HG03439 (cell line): ENCODE measurements at regions not wholly inside any gene's neighbourhood (a gene's known extent, or its start where the extent isn't known, plus 50 kb on each side); places are given as distances from the start of the nearest gene placed in this dataset.

Source experiments
- ATAC-seq: cut with Tn5 transposase; IDR thresholded peaks from one replicate; pipeline ENCODE4 v1.9.1; 2021; ENCODE audit warnings: mild to moderate bottlenecking, moderate library complexity; ENCODE audit not compliant: unreplicated experiment

DNA sequence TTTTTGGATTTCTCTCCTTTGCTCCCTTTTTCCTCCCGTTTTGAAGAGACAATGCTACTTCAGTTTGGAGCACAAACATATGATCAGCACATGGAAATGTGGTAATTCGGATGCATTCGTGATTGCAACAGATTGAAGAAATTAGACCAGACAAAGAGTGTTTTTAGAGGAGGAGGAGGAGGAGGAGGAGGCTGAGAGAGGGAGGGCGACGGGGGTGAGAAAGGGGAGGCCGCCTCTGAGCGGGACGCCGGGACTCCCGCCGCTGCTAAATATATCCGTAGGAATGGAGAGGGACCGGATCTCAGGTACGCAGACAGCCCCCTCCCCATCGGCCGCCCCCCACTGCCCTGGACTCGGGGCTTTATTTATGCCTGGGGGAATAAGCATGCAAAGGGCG, 179.3 kb downstream of the SEC14L1 start:
- ATAC-seq: no peak

DNA sequence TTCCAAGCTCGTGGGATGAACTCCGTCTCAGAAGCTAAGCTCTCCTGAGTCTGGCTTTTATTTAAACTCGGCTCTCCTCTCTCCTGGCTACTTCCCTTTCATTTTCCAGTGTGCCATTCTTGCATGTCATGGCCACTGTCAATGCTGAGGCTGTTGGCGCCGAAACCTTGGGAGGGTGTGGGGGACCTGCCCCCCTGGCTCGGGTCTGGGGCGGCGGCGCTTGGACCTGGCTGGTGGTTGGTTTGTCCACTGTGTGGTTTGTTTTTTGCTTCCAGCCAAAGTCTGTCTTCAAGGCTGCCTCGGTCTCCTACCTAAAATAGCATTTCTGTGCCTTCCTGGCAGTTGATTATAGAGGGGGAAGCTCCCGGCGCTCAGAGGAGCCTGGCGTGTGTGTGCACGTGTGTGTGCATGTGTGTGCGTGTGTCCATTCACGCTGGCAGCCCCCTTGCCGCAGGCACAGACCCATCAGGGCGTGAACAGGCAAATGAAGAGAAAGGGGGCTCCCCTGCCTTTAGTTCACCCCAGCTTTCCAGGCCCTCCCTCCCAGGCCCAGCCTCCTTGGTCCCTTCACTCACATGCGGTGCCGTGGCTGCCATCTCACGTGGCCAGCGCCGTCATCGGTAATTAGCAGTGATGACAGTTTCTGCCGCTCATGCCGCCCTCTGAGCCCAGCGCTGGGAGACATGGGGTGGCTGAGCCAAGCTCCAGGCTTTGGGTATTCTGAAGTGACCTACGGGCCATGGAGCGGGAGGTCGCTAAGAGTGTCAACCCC, 179.9 kb downstream of the SEC14L1 start:
- no peak for ATAC-seq

DNA sequence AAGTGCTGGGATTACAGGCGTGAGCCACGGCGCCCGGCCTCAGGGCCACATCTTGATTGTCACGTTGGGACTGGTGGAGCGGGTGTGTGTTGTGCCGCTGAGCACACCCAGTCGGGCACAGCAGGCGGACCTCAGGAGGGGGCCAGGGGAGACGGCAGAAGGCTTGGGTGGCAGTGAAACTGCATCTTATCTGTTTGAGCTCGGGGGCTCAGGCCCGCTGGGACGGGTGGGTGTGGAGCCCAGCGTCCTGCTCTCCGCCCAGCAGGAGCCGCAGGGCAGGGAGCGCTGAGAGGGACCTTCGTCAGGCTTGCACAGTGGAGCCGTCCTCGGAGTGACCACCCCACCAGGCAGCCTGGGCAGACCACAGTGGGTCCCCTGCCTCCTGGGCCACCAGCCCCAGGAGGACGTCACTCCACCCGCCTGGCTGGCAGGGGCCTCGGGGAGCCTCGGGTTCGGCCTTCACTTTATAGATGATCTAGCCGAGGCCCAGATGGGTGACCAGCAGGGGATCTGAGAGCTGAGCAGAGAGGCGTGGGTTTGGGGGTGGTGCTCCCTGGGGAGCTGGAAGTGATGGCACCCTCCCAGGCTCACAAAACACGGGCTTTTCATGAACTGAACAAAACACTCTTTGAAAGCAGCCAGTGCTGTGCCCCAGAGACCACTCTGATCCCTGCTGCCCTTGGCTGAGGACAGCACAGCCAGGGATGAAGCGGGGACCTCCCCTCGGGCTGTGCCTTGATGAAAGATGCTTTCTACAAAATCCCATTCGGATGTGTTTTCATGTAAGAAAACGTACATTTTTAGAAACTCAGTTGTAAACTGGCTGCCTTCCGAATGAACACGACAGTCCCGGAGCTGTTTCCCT, 181.1 kb downstream of the SEC14L1 start:
- no peak for ATAC-seq

DNA sequence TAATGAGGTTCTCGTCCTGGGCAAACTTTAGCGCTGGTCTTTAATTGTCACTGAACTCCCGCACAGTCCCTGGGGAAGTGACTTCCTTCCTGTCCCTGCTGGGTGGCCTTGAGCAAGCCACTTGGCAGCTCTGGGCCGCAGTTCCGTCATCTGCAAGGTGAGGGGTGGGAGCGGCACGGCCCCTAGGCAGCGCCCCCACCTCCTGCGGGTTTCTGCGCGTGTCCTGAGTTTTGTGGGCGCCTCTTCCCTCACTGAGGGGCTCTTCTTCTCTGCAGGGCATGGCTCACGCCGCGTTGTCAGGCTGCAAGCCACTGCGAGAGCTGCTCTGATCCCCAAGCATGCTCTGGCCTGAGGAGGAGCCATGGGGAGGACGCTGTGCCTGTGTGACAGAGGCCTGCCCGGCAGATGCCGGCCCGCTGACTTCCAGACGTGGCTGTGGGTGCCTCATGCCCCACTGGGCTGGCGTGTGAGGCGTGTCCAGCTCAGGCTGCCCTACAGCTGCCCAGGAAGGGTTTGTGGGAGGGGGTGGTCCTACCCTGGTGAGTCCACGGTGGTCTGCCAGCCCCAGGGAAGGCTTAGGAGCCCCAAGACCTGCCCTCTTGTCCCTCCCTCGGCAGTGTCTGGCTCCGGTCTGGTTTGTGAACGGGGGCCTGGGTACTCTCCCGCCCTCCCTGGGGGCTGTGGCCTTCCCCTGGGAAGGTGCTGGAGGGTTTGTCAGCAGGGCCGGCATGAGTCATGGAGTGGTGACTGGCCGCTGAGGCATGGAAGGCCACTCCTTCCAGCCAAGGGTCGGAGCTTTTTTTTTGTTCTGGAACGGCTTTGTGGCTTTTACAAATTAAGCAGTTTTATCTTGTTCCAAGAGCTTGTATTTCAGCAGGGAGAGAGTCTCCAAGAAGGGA, 182.0 kb downstream of the SEC14L1 start:
- ATAC-seq: no peak

DNA sequence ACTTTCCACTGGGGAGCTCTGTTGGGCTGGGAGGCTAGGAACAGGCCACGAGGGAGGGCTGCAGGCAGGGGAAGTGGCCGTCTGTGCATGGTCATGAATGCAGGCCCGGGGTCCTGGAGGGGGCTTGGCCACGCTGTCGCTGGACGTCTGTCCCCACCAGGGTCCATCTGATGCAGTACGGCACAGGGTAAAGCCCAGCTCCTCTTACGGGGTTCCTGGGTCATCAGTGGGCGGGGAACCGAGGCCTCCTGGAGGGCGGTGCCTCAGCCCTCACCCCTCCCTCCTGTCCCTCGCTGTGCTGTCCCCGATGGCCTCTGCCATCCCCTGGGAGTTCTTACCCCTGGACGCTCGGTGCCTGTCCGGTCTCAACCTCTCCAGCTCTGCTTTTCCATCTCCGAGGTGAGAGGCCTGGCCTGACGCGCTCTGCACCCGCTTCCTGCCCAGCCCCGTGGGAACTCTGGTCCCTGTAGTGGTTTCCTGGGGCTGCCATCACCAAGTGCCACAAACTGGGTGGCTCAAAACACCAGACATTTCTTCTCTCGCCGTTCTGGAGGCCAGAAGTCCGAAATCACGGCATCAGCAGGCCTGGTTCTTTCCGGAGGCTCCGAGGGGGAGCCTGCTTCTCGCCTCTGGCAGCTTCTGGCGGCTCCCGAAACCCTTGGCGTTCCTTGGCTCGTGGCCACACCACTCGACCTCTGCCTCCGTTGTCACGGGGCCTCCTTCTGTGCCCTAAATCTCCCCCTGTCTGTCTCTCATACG, 182.8 kb downstream of the SEC14L1 start:
- ATAC-seq: no peak

DNA sequence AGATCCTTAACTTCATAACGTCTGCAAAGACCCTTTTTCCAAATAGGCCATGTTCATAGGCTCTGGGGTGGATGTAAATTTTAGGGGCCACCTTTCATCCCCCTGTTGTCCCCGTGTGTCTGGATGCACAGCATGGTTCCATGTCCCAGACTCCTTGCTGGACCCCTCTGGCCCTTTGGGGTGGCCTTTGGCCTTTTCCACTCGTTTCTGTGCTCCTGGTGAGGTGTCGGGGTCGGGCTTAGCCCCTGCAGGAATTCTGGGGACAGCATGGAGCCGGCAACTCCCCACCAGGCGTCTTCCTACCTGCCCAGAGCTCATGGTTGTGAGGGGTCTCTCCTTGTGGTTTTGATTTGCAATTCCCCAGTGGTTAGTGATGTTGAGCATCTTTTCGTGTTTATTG, 183.5 kb downstream of the SEC14L1 start:
- ATAC-seq: no peak

DNA sequence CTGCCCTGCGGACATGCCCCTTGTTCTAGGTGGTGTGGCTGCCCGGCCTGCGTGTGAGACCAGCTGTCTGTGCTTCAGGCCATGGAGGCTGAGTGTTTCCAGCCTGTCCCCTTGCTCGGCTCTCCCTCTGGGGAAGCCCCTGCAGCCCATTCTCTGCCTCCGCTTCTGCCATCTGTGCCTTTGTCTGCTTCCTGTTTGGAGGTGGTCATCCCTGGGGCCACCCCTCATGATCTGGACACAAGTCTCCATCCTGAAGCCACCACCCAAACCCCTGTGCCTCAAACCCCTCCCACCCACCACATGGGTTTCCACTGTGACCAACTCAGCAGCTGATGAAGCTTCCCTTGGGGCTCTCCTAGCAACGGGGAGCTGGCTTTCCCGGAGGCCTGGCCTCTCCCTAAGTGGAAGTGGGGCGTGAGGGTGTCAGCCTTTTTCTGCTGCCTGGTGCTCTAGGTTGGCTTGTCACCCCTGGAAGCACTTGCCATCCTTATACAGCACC, 184.9 kb downstream of the SEC14L1 start:
- ATAC-seq: peak; percentile 16

DNA sequence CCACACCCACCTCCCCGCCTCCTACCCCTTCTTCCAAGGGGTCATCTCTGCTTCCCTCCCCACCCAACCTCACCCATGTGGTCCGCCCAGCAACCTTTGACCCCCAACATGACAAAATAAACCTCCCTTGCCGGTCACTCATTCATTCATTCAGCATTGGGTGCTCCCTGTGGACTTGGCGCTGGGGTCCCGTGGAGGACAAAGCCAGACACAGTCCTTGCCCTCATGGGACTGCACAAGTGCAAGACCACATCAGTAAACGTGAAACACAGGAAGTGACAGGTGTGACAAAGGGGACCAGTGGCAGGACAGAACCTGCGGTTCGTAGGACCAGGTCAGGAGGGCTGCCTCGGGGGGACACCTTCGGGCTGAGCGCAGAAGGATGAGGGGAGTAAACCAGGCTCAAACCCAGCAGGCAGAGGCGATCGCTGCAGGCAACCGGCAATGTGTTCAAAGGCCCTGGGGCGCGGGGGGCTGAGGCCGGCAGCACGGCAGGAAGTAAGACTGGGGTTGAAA, 185.4 kb downstream of the SEC14L1 start:
- ATAC-seq: no peak

DNA sequence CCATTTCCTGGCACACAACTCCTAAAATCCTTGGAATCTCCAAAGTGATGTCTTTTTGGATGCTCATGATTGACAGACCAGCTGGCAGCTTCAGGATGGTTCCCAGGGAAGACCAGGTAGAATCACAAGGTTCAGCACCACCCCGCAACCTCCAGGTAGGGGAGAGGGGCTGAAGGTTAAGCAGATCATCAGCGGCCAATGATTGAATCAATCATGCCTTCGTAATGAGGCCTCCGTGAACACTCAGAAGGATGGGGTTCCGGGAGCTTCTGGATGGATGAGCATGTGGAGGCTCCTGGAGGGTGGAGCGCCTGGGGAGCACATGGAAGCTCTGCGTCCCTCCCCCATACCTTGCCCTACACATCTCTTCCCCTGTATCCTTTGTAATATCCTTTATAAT, 185.9 kb downstream of the SEC14L1 start:
- no peak for ATAC-seq

DNA sequence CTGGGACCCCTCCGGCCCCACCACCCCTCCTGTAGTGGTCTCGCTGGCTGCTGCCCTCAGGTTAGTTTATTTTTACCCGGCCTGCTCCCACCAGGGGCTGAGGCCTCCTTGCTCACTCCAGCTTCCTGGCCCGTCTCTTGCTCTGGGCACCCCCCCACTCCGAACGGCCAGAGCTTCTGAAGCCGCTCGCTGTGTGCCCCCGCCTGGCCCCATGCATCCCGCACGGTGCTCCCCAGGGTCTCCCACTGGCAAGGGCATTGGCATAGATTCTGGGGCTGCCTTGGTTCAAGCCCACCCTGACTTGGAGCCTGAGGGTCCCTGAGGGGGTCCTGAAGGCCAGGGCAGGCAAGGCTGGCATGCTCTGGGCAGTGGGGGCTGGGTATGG, 186.4 kb downstream of the SEC14L1 start:
- no peak for ATAC-seq

DNA sequence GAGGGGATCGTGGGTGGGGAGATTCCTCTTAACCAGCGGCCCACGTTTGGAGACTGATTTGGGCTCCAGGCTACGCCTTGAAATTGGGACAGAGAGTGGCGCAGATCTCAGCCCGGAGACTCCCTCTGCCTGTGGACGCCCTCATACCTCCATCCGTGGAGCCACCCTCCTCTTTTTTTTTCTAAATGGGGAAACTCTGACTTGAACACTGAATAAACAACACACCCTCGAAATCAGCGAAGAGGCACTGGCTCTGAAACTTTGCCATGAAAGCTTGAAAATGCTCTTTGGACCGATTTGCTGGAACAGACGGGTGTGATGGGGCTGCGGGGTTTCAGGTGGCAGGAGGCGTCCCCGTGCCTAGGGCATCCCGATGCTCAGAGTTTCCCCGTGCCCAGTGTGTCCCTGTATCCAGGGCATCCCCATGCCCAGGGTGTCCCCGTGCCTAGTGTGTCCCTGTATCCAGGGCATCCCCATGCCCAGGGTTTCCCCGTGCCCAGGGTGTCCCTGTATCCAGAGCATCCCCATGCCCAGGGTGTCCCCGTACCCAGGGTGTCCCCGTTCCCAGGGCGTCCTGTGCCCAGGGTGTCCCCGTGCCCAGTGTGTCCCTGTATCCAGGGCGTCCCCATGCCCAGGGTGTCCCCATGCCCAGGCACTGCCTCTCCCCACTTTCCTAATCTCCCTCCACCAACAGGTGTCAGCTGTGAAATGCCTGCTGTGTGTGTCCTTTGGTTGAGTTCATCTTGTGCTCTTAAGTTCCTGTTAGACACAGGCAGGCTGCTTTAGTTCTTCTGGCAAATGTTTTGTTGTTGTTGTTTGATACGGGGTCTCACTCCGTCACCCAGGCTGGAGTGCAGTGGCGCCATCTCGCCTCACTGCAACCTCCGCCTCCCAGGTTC, 187.0 kb downstream of the SEC14L1 start:
- ATAC-seq: no peak

DNA sequence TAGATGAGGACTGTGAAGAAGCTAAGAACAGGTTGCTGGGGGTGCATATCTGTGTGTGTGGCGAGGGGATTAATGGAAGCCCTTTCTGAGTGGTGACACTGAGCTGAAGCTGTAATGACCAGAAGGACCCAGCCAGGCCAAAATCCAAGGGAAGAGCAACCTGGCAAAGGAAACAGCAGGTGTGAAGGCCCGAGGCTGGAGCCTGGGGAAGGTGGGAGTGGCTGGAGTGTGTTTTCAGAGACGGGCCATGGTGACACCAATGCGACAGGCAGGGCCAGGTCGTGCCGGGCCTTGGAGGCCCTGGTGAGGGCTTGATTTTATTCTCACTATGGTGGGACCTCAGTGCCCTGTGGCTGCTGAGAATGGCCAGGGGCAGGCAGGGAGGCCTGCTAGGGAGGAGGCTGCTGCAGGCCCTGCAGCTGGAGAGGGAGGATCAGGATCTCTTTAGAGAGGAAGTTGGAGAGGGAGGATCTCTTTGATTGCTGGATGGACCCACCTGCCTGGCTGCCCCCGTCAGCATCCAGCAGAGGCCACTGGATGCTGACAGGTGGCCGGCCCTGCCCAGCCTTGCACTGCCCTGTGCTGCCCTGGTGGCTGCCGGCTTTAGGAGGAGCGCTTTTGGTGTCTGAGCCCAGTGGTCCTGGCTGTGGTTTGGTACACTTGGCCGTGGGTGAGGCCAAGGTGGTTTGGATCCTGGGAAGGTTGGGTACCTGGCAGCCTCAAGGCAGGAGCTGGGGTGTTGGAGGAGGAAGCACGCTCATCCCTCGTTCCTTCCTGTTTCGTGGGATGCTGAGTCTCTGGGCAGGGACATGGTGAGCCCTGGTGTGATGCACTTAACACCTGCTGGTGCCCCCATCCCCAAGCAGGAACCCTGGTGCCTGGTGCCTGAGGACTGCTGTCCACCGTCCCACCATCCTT, 188.3 kb downstream of the SEC14L1 start:
- no peak for ATAC-seq

DNA sequence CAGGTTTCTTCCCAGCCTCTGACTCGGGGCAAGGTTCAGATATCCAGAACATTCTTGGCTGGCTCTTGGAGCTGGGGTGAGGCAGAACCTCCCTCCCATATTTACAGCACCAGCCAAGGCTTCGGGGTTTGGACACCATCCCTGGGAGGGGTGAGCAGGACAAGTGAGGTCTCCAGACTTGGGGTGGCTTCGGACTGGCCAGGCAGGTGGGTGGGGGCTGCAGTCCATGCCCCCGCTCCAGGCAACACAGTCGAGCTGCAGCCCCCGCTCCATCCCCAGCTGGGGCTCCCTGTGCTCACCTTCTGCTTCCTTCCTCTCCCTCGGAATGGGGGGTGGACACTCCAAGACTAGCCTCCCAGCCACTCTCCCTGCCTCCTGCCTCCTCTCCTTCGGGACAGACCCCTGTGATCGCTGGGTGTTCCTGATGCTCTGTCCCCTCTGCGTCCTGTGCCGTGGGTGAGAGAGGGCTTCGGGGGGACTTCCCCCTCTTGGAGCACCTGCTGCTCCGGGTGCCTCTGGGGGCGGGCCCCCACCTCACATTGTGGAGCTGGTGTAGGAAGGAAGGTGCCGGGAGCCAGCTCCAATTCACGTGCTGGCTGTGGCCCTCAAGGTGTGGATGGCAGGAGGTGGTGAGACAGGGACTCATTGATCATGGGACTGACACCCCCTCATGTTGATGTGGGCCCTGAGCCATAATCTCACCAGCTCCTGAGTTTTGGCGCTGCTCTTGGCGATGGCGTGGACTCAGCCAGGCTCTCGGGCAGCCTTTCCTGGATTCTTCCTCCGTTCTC, 189.2 kb downstream of the SEC14L1 start:
- no peak for ATAC-seq

DNA sequence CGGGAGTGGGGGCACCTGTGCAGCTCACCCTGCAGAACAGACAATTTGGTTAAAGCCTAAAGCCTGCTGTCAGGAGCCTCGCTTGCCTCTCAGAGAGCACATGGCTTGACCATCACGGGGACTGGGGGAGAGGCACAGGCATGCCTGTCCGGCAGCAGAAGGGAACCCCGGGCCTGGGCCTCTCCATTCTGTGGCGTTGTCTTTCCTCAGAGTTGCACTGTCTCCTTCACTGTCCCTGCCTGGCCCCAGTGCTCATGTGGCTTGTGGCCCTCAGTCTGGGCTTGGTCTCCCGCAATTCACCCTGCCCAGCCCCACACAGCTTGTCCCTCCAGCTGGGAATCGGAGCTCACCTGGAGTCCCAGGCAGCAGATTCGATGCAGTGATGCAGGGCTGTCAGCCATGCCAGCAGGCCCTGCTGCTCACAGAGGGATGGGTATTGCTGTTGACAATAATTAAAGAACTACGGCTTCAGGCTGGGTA, 189.9 kb downstream of the SEC14L1 start:
- no peak for ATAC-seq

DNA sequence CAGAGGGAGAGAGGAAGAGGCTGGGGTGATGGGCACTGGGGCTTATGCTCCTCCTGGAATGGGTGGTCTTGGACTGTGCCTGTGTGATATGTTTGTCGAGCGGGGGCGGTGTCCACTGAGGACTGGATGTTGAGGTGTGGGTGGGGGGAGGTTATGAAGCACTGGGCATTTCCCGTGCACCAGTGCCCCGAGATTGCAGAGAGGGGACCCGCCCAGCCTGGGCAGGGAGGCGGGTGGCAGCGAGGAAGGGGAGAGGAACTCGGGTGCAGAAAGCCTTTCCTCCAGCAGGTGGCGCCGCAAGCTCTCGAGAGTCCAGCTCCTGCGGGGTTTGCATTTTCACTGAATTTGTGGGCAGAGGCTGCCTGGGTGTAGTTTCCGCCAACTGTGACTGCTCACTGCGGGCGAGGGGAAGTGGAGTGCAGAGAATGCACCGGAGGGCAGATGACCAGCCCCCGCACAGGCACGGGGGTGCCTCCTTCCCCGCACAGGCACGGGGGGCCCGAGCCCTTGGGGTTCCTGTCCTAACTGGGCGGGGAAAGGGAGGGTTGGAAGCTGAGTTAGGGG, 190.6 kb downstream of the SEC14L1 start:
- ATAC-seq: peak; percentile 63

DNA sequence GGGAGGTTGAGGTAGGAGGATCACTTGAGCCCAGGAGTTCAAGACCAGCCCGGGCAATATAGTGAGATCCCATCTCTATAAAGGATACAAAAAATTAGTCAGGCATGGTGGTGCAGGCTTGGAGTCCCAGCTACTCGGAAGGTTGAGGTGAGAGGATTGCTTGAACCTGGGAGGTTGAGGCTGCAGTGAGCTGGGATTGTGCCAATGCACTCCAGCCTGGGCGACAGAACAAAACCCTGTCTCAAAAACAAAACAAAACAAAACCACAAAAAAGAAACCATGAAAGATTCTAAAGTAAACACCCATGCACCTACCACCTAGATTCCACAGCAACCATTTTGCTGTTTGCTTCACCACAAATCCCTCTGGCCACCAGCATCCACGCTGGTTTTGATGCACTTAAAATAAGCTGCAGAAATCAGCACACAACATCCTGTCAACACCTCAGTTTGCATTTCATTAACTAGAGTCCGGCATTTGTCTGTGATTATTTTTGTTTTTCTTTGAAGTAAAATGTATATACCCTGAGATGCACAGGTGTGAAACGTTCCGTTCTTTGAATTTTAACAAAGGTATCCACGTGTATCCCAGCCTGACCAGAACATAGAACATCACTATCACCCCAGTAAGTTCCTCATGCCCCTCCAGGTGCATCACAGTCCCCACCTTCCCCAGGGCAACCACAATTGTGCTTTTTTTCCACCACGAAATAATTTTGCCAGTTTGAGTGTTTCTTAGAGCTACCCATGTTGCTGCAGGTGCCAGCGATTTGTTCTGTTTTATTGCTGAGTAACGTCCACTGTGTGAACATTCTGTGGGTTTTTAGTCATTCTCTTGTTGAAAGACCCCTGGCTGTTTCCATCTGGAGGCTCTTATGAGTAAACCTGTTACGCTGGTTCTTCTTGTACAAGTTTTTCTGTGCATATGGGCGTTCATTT, 191.5 kb downstream of the SEC14L1 start:
- ATAC-seq: no peak
